GM10266 (cell line): ENCODE measurements at regions not wholly inside any gene's neighbourhood (a gene's known extent, or its start where the extent isn't known, plus 50 kb on each side); places are given as distances from the start of the nearest gene placed in this dataset.

ENCODE experiments used
- DNase-seq: peaks from one replicate; pipeline ENCODE4 v3.0.0; 2012; ENCODE audit errors: extremely low spot score
- TF ChIP-seq, protein P1 (sequence below): IDR thresholded peaks from 2 replicates; pipeline ENCODE4 v1.5.1; 2012; ENCODE audit warnings: mild to moderate bottlenecking, low read depth; ENCODE audit not compliant: control insufficient read depth, insufficient read depth; ENCODE audit errors: missing control alignments

DNA sequence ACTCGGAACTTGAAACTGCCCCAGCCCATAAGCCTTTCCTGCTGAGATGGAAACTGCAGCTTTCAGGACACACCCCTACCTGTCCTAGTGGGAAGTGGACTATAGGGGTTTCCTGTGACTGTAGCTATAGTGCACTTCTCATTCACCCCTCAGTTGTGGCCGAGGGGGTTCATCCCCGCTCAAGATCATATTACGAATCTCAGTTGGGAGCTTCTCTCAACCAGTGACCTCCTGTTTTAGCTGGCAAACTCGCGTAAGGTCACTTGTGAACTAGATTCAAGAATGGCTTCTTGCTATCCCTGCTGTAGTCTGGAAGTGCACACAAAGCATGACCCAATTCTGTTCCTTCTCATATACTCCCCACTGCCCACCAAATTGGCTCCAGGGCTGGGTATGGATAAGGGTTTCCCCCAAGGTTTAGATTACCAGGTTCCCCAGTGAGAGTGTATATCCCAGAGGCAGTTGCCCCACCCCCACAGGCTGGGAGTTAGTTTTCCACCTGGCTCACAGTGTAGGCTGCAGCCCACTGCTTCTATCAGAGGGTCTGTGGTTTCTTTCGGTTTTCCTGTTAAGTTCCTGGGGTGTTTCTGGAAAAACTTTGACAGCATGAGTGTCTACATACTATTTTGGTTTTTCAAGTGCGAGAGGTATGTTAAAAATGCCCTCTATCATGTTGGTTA, 812.9 kb downstream of the JRKL start:
- TF ChIP-seq, protein P1, sequence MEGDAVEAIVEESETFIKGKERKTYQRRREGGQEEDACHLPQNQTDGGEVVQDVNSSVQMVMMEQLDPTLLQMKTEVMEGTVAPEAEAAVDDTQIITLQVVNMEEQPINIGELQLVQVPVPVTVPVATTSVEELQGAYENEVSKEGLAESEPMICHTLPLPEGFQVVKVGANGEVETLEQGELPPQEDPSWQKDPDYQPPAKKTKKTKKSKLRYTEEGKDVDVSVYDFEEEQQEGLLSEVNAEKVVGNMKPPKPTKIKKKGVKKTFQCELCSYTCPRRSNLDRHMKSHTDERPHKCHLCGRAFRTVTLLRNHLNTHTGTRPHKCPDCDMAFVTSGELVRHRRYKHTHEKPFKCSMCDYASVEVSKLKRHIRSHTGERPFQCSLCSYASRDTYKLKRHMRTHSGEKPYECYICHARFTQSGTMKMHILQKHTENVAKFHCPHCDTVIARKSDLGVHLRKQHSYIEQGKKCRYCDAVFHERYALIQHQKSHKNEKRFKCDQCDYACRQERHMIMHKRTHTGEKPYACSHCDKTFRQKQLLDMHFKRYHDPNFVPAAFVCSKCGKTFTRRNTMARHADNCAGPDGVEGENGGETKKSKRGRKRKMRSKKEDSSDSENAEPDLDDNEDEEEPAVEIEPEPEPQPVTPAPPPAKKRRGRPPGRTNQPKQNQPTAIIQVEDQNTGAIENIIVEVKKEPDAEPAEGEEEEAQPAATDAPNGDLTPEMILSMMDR: no peak
- DNase-seq: no peak

- no peak for DNase-seq
- TF ChIP-seq, protein P1: no peak
Observed at GRCh38 chr11:97218011-97218410, 828.2 kb downstream of the JRKL start.

- no peak for DNase-seq
- TF ChIP-seq, protein P1: no peak
Observed at GRCh38 chr11:97223647-97224046, 833.8 kb downstream of the JRKL start.

DNA sequence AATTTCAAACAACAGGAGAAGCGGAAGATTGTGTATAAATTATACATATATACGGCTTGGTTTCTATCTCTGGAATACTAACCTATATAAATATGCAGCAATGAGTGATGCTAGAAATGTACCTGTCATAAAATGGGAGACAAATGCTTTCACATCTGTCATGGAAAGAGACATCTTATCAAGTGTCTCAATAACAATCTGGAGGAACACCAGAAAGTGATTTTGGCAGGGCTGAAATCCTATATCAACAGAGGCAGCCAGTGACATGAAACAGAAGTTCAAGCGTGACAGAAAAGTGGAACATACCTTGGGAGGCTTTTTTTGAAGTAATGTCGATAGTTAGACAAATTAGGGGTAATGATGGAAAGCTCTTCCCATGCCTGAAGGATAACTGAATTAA, 834.6 kb downstream of the JRKL start:
- no peak for DNase-seq
- TF ChIP-seq, protein P1: no peak

GRCh38 chr11:97225794-97226193, 836.0 kb downstream of the JRKL start:
- DNase-seq: no peak
- TF ChIP-seq, protein P1: no peak

- DNase-seq: no peak
- TF ChIP-seq, protein P1: no peak
Observed at GRCh38 chr11:97229936-97230335, 840.1 kb downstream of the JRKL start.

GRCh38 chr11:97231231-97231630, 841.4 kb downstream of the JRKL start:
- TF ChIP-seq, protein P1: no peak
- no peak for DNase-seq
